Astrocyte of the cerebellum (primary cell): ENCODE measurements at regions not wholly inside any gene's neighbourhood (a gene's known extent, or its start where the extent isn't known, plus 50 kb on each side); places are given as distances from the start of the nearest gene placed in this dataset.

Experiments
- DNase-seq: peaks from one replicate; pipeline ENCODE4 v3.0.0-alpha.2; 2011; ENCODE audit warnings: low read depth
- H3K4me3 ChIP-seq: 2 replicates; pipeline ENCODE4 v1.5.1; 2011; ENCODE audit warnings: mild to moderate bottlenecking, low read depth, low read length, moderate library complexity
- CTCF ChIP-seq: IDR thresholded peaks from 2 replicates; pipeline ENCODE4 v1.5.1; 2012; ENCODE audit warnings: low read length, low read depth, moderate library complexity, mild to moderate bottlenecking; ENCODE audit errors: missing control alignments
- in situ Hi-C: cut with HindIII; loops from 2 replicates; pipeline ENCODE4 v1.10.0; 2017; ENCODE audit warnings: low sequenced_read_pairs

DNA sequence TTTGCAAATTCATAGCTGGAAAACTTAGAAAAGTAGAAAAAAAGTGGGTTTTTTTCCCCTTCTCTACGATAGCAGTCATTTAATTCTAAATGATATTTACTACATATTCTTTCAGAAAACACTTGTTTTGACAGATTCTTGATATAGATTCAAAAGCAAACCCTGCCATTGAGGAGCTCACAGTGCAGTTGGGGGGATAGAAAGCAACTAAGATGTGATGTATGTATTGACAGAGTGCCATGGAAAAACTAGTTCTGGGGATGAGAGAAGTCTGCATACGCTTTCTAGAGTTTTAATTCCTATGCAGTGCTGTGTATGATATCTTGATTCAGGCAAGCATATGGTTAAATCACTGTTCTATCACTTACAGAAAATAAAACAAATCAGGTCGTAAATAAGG, 436.6 kb upstream of the GHITM start:
- in situ Hi-C loops = no loop called here
- no peak for DNase-seq
- no peak for TF ChIP-seq CTCF
- no peak overlapping the region for H3K4me3 ChIP-seq

- in situ Hi-C loops = no loop called here
- TF ChIP-seq CTCF = no peak
- no peak for DNase-seq
These were observed 433.2 kb upstream of the GHITM start for GRCh38 chr10:83706120-83706519.

DNA sequence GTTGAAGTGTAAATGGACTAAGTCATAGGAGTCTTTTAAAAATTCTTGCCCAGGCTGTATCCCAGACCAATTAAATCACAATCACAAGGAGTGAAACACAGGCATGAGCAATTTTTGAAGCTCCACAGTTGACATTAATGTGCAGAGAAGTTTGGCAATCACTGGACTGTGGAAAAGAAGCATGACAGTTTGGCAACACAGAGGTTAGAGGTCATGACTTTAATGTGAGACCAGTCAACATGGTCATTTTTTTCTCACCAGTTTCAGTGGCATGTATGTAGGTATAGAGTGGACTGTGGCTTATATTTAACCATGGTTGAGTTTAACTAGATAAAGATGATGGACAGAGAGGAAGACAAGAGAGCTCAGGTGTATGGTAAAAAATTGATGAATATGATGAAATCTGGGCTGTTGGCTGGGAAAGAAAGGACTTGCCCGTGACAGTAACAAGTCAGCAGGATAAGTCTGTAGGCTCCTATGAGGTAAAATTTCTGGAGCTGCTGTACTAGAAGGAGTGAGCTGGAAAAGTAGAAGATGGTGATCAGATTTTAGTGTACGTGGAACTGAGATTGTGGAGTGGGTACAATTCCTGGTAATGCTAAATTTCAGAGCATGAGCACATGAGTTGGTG, 432.2 kb upstream of the GHITM start:
- no peak overlapping the region for H3K4me3 ChIP-seq
- in situ Hi-C loops = no loop called here
- no peak for DNase-seq
- no peak for TF ChIP-seq CTCF

More at GRCh38 chr10:83706120-83706519, 433.2 kb upstream of the GHITM start:
- H3K4me3 ChIP-seq = no peak overlapping the region

- no peak overlapping the region for H3K4me3 ChIP-seq
- in situ Hi-C loops = no loop called here
- no peak for TF ChIP-seq CTCF
- DNase-seq = no peak
These were observed 425.9 kb upstream of the GHITM start for GRCh38 chr10:83713423-83713822.

DNA sequence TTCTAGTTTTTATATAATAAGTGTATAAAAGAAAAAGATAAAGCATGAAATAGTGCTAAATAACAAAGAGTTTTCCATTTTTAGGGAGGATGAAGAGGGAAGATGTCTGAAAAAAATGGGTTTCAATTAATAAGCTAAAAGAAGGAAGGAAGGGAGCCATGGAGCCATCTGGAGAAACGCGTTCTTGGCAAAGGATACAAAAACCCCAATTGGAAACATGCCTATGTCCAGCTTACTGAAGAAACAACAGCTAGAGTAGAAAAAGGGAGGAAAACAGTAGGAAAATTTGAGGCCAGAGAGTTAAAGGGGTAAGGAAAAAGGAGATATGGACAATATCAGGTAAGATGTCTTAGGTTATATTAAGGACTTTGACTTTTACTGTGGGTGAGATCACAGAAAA, 416.2 kb upstream of the GHITM start:
- no peak for DNase-seq
- H3K4me3 ChIP-seq = no peak overlapping the region
- TF ChIP-seq CTCF = no peak
- in situ Hi-C loops = no loop called here

DNA sequence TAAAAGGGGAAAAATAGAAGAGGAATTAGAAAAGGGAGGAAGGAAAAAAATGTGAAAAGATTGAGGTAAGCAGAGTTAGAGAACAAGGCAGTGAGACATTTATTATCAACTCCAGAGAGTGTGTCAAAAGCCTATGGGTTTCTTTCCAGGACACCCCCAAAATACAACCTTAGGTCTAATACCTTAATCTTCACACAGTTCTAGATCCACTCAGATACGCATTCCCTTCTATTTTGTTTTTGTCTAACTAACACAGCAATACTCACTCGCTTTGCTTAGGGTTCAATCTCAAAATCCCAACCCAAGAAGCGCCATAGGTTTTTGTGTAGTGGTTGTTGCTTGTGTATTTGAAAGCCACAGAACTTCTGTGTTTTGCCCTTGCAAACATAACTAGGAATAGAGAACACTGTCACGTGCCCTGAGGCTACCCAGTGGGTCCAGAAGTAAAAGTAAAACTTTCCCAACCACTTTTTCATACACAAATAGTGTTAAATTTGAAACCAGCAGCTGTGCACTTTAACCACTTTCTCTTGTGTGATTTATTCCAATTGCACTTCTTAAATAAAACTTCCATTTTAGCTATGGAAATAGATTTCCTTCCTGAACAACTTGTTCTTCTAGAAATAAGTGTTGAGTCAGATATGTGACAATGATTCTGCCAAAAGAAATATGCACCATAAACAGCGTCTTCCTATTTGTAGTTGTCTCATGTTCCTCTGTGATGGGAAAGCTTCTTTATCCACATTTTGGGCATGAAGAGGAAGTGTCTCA, 414.7 kb upstream of the GHITM start:
- no peak overlapping the region for H3K4me3 ChIP-seq
- TF ChIP-seq CTCF = no peak
- in situ Hi-C loops = no loop called here
- no peak for DNase-seq
